Cardiac muscle cell (in vitro differentiated cells and primary cell): ENCODE measurements at regions not wholly inside any gene's neighbourhood (a gene's known extent, or its start where the extent isn't known, plus 50 kb on each side); places are given as distances from the start of the nearest gene placed in this dataset.

Experiments used
- DNase-seq, 2 donors: peaks; one replicate each; pipeline versions ENCODE4 v3.0.0 to v3.0.0-alpha.2; 2010 to 2017; ENCODE audit warnings: low read depth in 1 of 2, low spot score in 1 of 2
- H3K27ac ChIP-seq: fragments of 200-600 bp; sonication (generic); 2 replicates; pipeline ENCODE4 v1.5.1; 2016
- H3K27me3 ChIP-seq: fragments of 200-600 bp; sonication (generic); 2 replicates; pipeline ENCODE4 v1.6.0; 2016; ENCODE audit warnings: control low read depth
- H3K36me3 ChIP-seq: fragments of 200-600 bp; sonication (generic); 2 replicates; pipeline ENCODE4 v1.5.1; 2016; ENCODE audit warnings: control low read depth
- H3K4me1 ChIP-seq: fragments of 200-600 bp; sonication (generic); 2 replicates; pipeline ENCODE4 v1.8.1; 2017; ENCODE audit warnings: low read depth, mild to moderate bottlenecking, mixed run types
- H3K4me3 ChIP-seq: fragments of 200-600 bp; sonication (generic); 2 replicates; pipeline ENCODE4 v1.5.1; 2016; ENCODE audit warnings: mild to moderate bottlenecking
- H3K9me3 ChIP-seq: fragments of 200-600 bp; sonication (generic); 2 replicates; pipeline ENCODE4 v1.5.1; 2017; ENCODE audit warnings: low read depth, mild to moderate bottlenecking, control low read depth
- CTCF ChIP-seq: IDR thresholded peaks from 2 replicates; pipeline ENCODE4 v1.5.1; 2012; ENCODE audit warnings: low read depth, mild to moderate bottlenecking, low read length

GRCh38 chr7:35519971-35520809, 174.7 kb downstream of the HERPUD2 start:
- TF ChIP-seq CTCF, result peak; percentile 90
- no peak overlapping the region for H3K4me3 ChIP-seq
- peak; percentile 89 to 93 for DNase-seq
- no peak overlapping the region for H3K27ac ChIP-seq
- H3K27me3 ChIP-seq, result no peaks in the 10 kb centered on the region
- H3K36me3 ChIP-seq, result no peaks in the 10 kb centered on the region
- H3K4me1 ChIP-seq, result peaks cover 36% of the 10 kb centered on the region
- H3K9me3 ChIP-seq, result no peaks in the 10 kb centered on the region

GRCh38 chr7:35518767-35519166, 176.2 kb downstream of the HERPUD2 start:
- no peaks in the 10 kb centered on the region for H3K36me3 ChIP-seq
- H3K4me1 ChIP-seq, result peaks cover 36% of the 10 kb centered on the region
- DNase-seq, result peak in 1 of 2 donors; percentile 49
- no peaks in the 10 kb centered on the region for H3K9me3 ChIP-seq
- no peaks in the 10 kb centered on the region for H3K27me3 ChIP-seq
- peak overlapping the region; percentile 79 for H3K27ac ChIP-seq
- TF ChIP-seq CTCF, result no peak
- no peak overlapping the region for H3K4me3 ChIP-seq

GRCh38 chr7:35516498-35516897, 178.4 kb downstream of the HERPUD2 start:
- DNase-seq, result no peak
- Histone ChIP-seq H3K9me3 (no peaks in the 10 kb centered on the region), H3K36me3 (no peaks in the 10 kb centered on the region), H3K4me1 (peaks cover 30% of the 10 kb centered on the region), H3K27ac (no peak overlapping the region), H3K4me3 (no peak overlapping the region), H3K27me3 (no peaks in the 10 kb centered on the region)
- no peak for TF ChIP-seq CTCF

DNA sequence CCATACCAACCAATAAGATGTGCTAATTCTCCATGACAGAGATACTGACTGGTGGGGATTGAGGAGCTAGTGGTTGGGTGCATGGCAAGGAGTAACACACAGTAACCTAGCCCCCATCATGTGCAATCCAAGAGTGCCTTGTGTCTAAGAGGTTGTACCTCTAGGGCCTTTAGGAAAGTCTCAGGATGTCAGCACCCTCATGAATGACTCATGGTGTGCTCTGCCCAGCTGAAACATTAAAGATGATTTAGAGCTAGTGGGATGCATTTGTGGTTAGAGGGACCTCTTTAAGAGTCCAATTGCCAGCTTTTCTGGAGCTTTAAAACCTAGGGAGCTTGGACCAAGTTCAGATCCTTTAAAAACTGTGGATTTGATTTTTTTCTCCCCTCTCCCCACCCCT, 181.1 kb downstream of the HERPUD2 start:
- Histone ChIP-seq H3K4me1 (peaks cover 17% of the 10 kb centered on the region), H3K27ac (no peak overlapping the region), H3K36me3 (no peaks in the 10 kb centered on the region), H3K4me3 (no peak overlapping the region), H3K9me3 (no peaks in the 10 kb centered on the region), H3K27me3 (no peaks in the 10 kb centered on the region)
- TF ChIP-seq CTCF, result no peak
- peak in 1 of 2 donors; percentile 13 for DNase-seq

GRCh38 chr7:35513195-35513594, 181.7 kb downstream of the HERPUD2 start:
- Histone ChIP-seq H3K36me3 (no peaks in the 10 kb centered on the region), H3K27me3 (no peaks in the 10 kb centered on the region), H3K9me3 (no peaks in the 10 kb centered on the region), H3K4me1 (peaks cover 11% of the 10 kb centered on the region), H3K4me3 (no peak overlapping the region), H3K27ac (no peak overlapping the region)
- TF ChIP-seq CTCF, result no peak
- no peak for DNase-seq
